ENCODE measurements at regions not wholly inside any gene's neighbourhood (a gene's known extent, or its start where the extent isn't known, plus 50 kb on each side); places are given as distances from the start of the nearest gene placed in this dataset.

DNA sequence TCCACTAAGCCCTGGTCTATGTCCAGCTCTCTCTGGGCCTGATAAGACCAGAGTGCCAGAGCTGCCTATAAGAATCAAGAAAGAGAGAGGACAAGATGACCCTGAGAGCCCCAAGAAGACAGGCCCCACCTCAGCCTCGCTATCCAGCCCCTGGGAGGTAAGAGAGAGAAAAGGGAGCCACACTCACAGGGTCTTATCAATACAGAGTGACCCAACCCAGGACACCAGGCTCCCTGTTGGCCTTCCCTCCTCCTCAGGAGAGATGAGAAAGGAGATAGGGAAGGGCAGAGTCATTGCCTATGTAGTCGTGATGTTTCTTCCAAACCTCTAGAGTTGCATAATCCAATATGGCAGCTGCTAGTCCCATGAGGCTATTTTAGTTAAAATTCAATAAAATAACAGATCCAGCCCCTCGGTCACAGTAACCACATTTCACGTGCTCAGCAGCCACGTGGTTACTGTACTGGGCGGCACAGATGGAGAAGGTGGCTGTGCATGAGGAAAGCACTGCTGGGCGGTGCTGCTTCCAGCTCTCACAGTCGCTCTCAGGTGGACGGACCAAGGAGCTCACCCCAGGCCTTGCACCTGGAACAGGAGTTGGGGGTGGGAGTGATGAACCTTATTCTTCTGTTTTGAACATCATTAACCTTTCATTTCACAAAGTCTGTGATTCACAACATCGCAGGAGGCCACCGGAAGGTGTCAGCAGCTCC, 525.8 kb downstream of the SHQ1 start:
- TF ChIP-seq, protein P1, sequence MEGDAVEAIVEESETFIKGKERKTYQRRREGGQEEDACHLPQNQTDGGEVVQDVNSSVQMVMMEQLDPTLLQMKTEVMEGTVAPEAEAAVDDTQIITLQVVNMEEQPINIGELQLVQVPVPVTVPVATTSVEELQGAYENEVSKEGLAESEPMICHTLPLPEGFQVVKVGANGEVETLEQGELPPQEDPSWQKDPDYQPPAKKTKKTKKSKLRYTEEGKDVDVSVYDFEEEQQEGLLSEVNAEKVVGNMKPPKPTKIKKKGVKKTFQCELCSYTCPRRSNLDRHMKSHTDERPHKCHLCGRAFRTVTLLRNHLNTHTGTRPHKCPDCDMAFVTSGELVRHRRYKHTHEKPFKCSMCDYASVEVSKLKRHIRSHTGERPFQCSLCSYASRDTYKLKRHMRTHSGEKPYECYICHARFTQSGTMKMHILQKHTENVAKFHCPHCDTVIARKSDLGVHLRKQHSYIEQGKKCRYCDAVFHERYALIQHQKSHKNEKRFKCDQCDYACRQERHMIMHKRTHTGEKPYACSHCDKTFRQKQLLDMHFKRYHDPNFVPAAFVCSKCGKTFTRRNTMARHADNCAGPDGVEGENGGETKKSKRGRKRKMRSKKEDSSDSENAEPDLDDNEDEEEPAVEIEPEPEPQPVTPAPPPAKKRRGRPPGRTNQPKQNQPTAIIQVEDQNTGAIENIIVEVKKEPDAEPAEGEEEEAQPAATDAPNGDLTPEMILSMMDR (conservative IDR thresholded peaks at IDR 0.05; ENCODE audit: low read depth in 2 of 2) = no peak
- no peak for TF ChIP-seq EZH2 (IDR thresholded peaks at IDR 0.05; ENCODE audit: low read depth, unreplicated experiment)
- TF ChIP-seq, protein P2, sequence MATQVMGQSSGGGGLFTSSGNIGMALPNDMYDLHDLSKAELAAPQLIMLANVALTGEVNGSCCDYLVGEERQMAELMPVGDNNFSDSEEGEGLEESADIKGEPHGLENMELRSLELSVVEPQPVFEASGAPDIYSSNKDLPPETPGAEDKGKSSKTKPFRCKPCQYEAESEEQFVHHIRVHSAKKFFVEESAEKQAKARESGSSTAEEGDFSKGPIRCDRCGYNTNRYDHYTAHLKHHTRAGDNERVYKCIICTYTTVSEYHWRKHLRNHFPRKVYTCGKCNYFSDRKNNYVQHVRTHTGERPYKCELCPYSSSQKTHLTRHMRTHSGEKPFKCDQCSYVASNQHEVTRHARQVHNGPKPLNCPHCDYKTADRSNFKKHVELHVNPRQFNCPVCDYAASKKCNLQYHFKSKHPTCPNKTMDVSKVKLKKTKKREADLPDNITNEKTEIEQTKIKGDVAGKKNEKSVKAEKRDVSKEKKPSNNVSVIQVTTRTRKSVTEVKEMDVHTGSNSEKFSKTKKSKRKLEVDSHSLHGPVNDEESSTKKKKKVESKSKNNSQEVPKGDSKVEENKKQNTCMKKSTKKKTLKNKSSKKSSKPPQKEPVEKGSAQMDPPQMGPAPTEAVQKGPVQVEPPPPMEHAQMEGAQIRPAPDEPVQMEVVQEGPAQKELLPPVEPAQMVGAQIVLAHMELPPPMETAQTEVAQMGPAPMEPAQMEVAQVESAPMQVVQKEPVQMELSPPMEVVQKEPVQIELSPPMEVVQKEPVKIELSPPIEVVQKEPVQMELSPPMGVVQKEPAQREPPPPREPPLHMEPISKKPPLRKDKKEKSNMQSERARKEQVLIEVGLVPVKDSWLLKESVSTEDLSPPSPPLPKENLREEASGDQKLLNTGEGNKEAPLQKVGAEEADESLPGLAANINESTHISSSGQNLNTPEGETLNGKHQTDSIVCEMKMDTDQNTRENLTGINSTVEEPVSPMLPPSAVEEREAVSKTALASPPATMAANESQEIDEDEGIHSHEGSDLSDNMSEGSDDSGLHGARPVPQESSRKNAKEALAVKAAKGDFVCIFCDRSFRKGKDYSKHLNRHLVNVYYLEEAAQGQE (IDR thresholded peaks at IDR 0.05; ENCODE audit: unreplicated experiment) = no peak
- TF ChIP-seq CREB1 (CRISPR knock-in tag; IDR thresholded peaks at IDR 0.05; ENCODE audit: low read depth) = no peak
- no peak for TF ChIP-seq POLR2AphosphoS5 (IDR thresholded peaks at IDR 0.05; ENCODE audit: low read depth)
- TF ChIP-seq ZNF114 (CRISPR knock-in tag; IDR thresholded peaks at IDR 0.05) = no peak
- no peak for TF ChIP-seq EZH2phosphoT487 (IDR thresholded peaks at IDR 0.05; ENCODE audit: unreplicated experiment)
